GM12864 (cell line): ENCODE measurements at regions not wholly inside any gene's neighbourhood (a gene's known extent, or its start where the extent isn't known, plus 50 kb on each side); places are given as distances from the start of the nearest gene placed in this dataset.

Experiments used
- DNase-seq: peaks from one replicate; pipeline ENCODE4 v3.0.0-alpha.2; 2011; ENCODE audit warnings: low read depth
- H3K4me3 ChIP-seq: 2 replicates; pipeline ENCODE4 v1.5.1; 2011; ENCODE audit warnings: mild to moderate bottlenecking, low read depth, low read length, control low read depth
- TF ChIP-seq, protein P1 (sequence below): IDR thresholded peaks from 2 replicates; pipeline ENCODE4 v1.5.1; 2011; ENCODE audit warnings: low read depth, mild to moderate bottlenecking, moderate library complexity, low read length, control low read depth, inconsistent platforms; ENCODE audit errors: missing control alignments

GRCh38 chr6:1025821-1026220 is 286.1 kb upstream of the FOXQ1 start:
- TF ChIP-seq, protein P1, sequence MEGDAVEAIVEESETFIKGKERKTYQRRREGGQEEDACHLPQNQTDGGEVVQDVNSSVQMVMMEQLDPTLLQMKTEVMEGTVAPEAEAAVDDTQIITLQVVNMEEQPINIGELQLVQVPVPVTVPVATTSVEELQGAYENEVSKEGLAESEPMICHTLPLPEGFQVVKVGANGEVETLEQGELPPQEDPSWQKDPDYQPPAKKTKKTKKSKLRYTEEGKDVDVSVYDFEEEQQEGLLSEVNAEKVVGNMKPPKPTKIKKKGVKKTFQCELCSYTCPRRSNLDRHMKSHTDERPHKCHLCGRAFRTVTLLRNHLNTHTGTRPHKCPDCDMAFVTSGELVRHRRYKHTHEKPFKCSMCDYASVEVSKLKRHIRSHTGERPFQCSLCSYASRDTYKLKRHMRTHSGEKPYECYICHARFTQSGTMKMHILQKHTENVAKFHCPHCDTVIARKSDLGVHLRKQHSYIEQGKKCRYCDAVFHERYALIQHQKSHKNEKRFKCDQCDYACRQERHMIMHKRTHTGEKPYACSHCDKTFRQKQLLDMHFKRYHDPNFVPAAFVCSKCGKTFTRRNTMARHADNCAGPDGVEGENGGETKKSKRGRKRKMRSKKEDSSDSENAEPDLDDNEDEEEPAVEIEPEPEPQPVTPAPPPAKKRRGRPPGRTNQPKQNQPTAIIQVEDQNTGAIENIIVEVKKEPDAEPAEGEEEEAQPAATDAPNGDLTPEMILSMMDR: no peak
- no peak overlapping the region for H3K4me3 ChIP-seq
- no peak for DNase-seq

DNA sequence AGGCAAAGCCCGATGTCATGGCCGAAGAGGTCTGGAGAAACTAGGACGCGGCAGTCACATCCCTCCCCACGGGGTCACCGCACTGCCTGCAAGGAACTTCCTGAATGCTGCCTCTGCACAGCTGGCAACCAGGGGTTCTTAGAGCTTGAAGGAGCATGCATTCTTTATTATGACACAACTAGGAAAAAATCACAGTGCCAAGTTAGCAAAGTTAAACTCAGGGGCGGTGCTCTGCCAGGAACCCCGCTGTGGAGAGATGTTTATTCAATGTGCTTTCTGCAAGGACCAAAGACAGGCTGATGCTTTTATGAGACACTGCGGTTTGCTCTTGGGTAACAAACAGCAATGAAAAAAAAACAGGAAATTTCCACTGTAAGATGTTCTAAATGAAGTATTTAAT is 287.3 kb upstream of the FOXQ1 start:
- no peak for DNase-seq
- TF ChIP-seq, protein P1: no peak
- no peak overlapping the region for H3K4me3 ChIP-seq

GRCh38 chr6:1024161-1024560 is 287.7 kb upstream of the FOXQ1 start:
- TF ChIP-seq, protein P1: no peak
- DNase-seq: no peak
- no peak overlapping the region for H3K4me3 ChIP-seq

- no peak for DNase-seq
- TF ChIP-seq, protein P1: no peak
- no peak overlapping the region for H3K4me3 ChIP-seq
These were observed 288.7 kb upstream of the FOXQ1 start for GRCh38 chr6:1023229-1023628.

DNA sequence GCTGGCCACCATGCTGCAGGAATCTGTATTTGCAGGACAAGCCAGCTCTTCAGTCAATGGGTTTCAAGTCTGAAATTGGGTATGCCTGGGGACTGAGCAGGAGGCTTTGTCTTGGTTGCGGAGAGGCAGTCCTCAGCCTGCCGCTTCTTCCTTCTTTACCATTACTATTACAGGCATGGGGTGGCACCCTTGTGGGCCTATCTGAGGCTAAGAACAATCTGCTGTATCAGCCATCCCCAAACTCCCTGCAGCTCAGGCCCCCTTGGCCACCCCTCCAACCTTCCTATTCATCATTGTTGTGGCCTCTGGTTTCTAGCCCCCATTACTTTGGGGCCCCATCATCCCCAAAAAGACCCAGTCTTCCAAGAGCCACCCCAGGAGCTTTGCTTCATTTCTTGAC is 289.2 kb upstream of the FOXQ1 start:
- DNase-seq: no peak
- no peak overlapping the region for H3K4me3 ChIP-seq
- TF ChIP-seq, protein P1: no peak

DNA sequence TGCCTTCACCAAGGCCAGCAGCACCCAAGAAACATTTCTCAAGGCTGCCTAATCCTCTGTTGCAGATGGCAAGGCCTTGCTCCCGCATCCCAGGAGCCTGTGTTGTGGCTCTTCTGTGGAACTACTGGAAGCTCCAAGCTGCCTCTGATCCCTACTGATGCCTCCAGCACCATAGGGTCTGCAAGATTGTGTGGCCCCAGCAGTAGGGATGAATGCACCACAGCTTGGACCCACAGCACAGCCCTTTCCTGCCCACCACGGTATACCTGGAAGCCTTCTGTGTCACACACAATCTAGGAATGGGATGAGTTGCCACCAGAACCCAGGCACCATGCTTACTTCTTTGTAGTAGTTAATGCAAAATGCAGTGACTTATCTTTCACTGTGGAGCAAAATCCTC is 291.1 kb upstream of the FOXQ1 start:
- no peak overlapping the region for H3K4me3 ChIP-seq
- TF ChIP-seq, protein P1: no peak
- DNase-seq: no peak

GRCh38 chr6:1020133-1020532 is 291.8 kb upstream of the FOXQ1 start:
- no peak for DNase-seq
- TF ChIP-seq, protein P1: no peak
- no peak overlapping the region for H3K4me3 ChIP-seq
